ENCODE measurements at regions not wholly inside any gene's neighbourhood (a gene's known extent, or its start where the extent isn't known, plus 50 kb on each side); places are given as distances from the start of the nearest gene placed in this dataset.

DNA sequence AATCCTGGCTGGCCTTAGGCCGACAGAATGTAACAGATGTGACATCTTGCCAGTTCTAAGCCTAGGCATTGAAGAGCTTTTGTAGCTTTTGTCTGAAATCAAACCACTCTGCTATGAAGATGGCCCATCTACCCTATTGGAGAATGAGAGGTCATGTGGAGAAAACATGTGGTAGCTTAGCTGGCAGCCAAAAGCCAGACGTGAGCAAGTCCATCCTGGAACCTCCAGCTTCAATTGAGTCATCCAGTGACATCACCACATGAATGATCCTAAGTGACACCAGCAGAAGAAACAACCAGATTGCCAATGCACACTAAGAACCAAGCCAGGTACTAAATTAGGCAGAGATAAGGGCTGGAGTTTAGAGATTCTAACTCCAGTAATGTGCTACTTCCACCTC is 154.8 kb upstream of the ZFP42 start:
- FAIRE-seq (no peak), DNase-seq (ENCODE audit: low read depth, low spot score) (no peak)
- Histone ChIP-seq H3K36me3 (ENCODE audit: control insufficient read depth in 2 of 2, extremely low read depth in 1 of 2, insufficient read depth in 2 of 2, low read length in 2 of 2) (no peaks in the 10 kb centered on the region), H3K79me2 (ENCODE audit: control insufficient read depth, insufficient read depth, low read length) (no peaks in the 10 kb centered on the region), H3K4me2 (ENCODE audit: control insufficient read depth, extremely low read depth, insufficient read depth, low read depth, low read length) (no peak overlapping the region), H3K4me1 (ENCODE audit: control insufficient read depth, extremely low read depth, insufficient read depth, low read length) (no peaks in the 10 kb centered on the region), H3K27me3 (ENCODE audit: control insufficient read depth, extremely low read depth, insufficient read depth, low read length) (no peaks in the 10 kb centered on the region), H3K9me3 (ENCODE audit: control insufficient read depth, low read depth, low read length) (no peaks in the 10 kb centered on the region), H2AFZ (ENCODE audit: control insufficient read depth, low read length) (no peak overlapping the region), H3K9ac (ENCODE audit: control insufficient read depth, extremely low read depth, insufficient read depth, low read length) (no peak overlapping the region), H3K27ac (ENCODE audit: control insufficient read depth, insufficient read depth, low read length) (no peak overlapping the region), H3K4me3 (ENCODE audit: control insufficient read depth in 2 of 3, extremely low read depth in 1 of 3, insufficient read depth in 2 of 3, low read depth in 1 of 3, low read length in 3 of 3) (no peak overlapping the region), H4K20me1 (ENCODE audit: control insufficient read depth, extremely low read depth, insufficient read depth, low read length) (no peaks in the 10 kb centered on the region), H3K9me1 (ENCODE audit: control insufficient read depth, extremely low read depth, insufficient read depth, low read length) (no peaks in the 10 kb centered on the region)
- dilution Hi-C loops (cut with MboI; ENCODE audit: extremely low pct_ligation_motif_present, low sequenced_read_pairs) = no loop called here
- TF ChIP-seq, protein P1, sequence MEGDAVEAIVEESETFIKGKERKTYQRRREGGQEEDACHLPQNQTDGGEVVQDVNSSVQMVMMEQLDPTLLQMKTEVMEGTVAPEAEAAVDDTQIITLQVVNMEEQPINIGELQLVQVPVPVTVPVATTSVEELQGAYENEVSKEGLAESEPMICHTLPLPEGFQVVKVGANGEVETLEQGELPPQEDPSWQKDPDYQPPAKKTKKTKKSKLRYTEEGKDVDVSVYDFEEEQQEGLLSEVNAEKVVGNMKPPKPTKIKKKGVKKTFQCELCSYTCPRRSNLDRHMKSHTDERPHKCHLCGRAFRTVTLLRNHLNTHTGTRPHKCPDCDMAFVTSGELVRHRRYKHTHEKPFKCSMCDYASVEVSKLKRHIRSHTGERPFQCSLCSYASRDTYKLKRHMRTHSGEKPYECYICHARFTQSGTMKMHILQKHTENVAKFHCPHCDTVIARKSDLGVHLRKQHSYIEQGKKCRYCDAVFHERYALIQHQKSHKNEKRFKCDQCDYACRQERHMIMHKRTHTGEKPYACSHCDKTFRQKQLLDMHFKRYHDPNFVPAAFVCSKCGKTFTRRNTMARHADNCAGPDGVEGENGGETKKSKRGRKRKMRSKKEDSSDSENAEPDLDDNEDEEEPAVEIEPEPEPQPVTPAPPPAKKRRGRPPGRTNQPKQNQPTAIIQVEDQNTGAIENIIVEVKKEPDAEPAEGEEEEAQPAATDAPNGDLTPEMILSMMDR (optimal IDR thresholded peaks at IDR 0.05 in 1 of 3, IDR thresholded peaks at IDR 0.05 in 1 of 3, conservative IDR thresholded peaks at IDR 0.05 in 1 of 3; ENCODE audit: extremely low read depth in 1 of 3, insufficient read depth in 2 of 3, low read length in 3 of 3) = no peak
- TF ChIP-seq EZH2 (IDR thresholded peaks at IDR 0.05; ENCODE audit: low read length) = no peak

DNA sequence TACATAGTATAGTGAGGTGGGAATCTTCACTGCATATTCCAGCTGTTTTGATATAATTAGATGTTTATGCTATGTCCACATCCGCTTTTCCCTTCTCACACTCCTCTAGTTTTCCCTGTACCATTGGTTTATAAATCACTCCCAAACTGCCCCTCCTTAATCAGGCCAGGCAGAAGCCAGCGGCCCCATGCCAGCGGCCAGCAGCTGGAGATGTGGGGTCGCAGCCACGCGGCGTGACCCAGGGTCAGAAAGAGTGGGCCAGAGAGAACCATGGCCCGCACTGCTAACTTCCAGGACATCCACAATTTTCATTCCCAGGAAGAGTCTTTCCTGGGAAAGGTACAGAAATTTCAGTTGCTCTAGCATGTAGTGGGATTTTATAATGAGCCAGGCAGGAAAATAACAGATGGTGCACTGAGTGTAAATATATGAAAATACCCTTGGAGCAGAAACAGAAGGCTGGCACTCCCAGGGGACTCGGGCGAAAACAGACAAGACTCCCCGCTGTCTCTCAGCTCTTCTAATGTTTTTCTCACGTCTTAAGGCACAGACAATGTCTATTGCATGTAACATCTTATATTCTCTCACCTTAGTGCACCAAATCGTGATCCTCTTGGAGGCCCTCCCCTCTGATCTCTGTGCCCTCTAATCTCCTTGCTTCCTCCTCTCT is 145.9 kb upstream of the ZFP42 start:
- no peak overlapping the region for H2AFZ ChIP-seq (ENCODE audit: control insufficient read depth, low read length)
- dilution Hi-C loops (cut with MboI; ENCODE audit: extremely low pct_ligation_motif_present, low sequenced_read_pairs) = no loop called here

More for the DNA sequence above, 145.9 kb upstream of the ZFP42 start:
- no peaks in the 10 kb centered on the region for H3K9me1 ChIP-seq (ENCODE audit: control insufficient read depth, extremely low read depth, insufficient read depth, low read length)
- no peaks in the 10 kb centered on the region for H3K79me2 ChIP-seq (ENCODE audit: control insufficient read depth, insufficient read depth, low read length)
- no peaks in the 10 kb centered on the region for H3K36me3 ChIP-seq (ENCODE audit: control insufficient read depth in 2 of 2, extremely low read depth in 1 of 2, insufficient read depth in 2 of 2, low read length in 2 of 2)
- H3K9me3 ChIP-seq (ENCODE audit: control insufficient read depth, low read depth, low read length) = no peaks in the 10 kb centered on the region
- no peak overlapping the region for H3K9ac ChIP-seq (ENCODE audit: control insufficient read depth, extremely low read depth, insufficient read depth, low read length)
- no peak for TF ChIP-seq EZH2 (IDR thresholded peaks at IDR 0.05; ENCODE audit: low read length)
- TF ChIP-seq, protein P1 (optimal IDR thresholded peaks at IDR 0.05 in 1 of 3, IDR thresholded peaks at IDR 0.05 in 1 of 3, conservative IDR thresholded peaks at IDR 0.05 in 1 of 3; ENCODE audit: extremely low read depth in 1 of 3, insufficient read depth in 2 of 3, low read length in 3 of 3) = no peak
- no peaks in the 10 kb centered on the region for H4K20me1 ChIP-seq (ENCODE audit: control insufficient read depth, extremely low read depth, insufficient read depth, low read length)
- no peak overlapping the region for H3K27ac ChIP-seq (ENCODE audit: control insufficient read depth, insufficient read depth, low read length)
- no peaks in the 10 kb centered on the region for H3K27me3 ChIP-seq (ENCODE audit: control insufficient read depth, extremely low read depth, insufficient read depth, low read length)
- H3K4me2 ChIP-seq (ENCODE audit: control insufficient read depth, extremely low read depth, insufficient read depth, low read depth, low read length) = no peak overlapping the region
- FAIRE-seq (no peak), DNase-seq (ENCODE audit: low read depth, low spot score) (no peak)
- no peaks in the 10 kb centered on the region for H3K4me1 ChIP-seq (ENCODE audit: control insufficient read depth, extremely low read depth, insufficient read depth, low read length)
- no peak overlapping the region for H3K4me3 ChIP-seq (ENCODE audit: control insufficient read depth in 2 of 3, extremely low read depth in 1 of 3, insufficient read depth in 2 of 3, low read depth in 1 of 3, low read length in 3 of 3)
